ENCODE measurements at regions not wholly inside any gene's neighbourhood (a gene's known extent, or its start where the extent isn't known, plus 50 kb on each side); places are given as distances from the start of the nearest gene placed in this dataset.

DNA sequence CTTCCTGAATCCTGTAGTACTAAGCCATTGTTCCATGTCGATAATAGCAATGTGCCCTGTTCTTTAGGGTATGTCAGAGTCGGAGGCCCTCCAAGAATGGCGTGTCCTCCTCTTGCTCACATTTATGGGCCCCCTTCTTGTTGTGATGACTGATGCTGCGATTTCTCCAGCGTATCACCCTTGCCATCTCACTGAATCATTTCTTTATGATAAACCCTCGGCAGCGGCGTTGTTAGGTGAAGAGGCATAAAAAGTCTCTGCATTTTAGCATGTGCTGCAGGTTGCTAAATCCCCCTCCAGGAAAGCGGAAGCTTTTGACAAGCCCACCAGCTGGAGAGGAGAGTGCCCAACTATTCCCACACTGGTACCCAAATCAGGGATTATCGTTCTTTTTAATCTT, 1045.3 kb downstream of the BRD1 start (continued):
- TF ChIP-seq, protein P1, sequence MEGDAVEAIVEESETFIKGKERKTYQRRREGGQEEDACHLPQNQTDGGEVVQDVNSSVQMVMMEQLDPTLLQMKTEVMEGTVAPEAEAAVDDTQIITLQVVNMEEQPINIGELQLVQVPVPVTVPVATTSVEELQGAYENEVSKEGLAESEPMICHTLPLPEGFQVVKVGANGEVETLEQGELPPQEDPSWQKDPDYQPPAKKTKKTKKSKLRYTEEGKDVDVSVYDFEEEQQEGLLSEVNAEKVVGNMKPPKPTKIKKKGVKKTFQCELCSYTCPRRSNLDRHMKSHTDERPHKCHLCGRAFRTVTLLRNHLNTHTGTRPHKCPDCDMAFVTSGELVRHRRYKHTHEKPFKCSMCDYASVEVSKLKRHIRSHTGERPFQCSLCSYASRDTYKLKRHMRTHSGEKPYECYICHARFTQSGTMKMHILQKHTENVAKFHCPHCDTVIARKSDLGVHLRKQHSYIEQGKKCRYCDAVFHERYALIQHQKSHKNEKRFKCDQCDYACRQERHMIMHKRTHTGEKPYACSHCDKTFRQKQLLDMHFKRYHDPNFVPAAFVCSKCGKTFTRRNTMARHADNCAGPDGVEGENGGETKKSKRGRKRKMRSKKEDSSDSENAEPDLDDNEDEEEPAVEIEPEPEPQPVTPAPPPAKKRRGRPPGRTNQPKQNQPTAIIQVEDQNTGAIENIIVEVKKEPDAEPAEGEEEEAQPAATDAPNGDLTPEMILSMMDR (conservative IDR thresholded peaks at IDR 0.05; ENCODE audit: low read depth in 2 of 2) = no peak
- TF ChIP-seq, protein P2, sequence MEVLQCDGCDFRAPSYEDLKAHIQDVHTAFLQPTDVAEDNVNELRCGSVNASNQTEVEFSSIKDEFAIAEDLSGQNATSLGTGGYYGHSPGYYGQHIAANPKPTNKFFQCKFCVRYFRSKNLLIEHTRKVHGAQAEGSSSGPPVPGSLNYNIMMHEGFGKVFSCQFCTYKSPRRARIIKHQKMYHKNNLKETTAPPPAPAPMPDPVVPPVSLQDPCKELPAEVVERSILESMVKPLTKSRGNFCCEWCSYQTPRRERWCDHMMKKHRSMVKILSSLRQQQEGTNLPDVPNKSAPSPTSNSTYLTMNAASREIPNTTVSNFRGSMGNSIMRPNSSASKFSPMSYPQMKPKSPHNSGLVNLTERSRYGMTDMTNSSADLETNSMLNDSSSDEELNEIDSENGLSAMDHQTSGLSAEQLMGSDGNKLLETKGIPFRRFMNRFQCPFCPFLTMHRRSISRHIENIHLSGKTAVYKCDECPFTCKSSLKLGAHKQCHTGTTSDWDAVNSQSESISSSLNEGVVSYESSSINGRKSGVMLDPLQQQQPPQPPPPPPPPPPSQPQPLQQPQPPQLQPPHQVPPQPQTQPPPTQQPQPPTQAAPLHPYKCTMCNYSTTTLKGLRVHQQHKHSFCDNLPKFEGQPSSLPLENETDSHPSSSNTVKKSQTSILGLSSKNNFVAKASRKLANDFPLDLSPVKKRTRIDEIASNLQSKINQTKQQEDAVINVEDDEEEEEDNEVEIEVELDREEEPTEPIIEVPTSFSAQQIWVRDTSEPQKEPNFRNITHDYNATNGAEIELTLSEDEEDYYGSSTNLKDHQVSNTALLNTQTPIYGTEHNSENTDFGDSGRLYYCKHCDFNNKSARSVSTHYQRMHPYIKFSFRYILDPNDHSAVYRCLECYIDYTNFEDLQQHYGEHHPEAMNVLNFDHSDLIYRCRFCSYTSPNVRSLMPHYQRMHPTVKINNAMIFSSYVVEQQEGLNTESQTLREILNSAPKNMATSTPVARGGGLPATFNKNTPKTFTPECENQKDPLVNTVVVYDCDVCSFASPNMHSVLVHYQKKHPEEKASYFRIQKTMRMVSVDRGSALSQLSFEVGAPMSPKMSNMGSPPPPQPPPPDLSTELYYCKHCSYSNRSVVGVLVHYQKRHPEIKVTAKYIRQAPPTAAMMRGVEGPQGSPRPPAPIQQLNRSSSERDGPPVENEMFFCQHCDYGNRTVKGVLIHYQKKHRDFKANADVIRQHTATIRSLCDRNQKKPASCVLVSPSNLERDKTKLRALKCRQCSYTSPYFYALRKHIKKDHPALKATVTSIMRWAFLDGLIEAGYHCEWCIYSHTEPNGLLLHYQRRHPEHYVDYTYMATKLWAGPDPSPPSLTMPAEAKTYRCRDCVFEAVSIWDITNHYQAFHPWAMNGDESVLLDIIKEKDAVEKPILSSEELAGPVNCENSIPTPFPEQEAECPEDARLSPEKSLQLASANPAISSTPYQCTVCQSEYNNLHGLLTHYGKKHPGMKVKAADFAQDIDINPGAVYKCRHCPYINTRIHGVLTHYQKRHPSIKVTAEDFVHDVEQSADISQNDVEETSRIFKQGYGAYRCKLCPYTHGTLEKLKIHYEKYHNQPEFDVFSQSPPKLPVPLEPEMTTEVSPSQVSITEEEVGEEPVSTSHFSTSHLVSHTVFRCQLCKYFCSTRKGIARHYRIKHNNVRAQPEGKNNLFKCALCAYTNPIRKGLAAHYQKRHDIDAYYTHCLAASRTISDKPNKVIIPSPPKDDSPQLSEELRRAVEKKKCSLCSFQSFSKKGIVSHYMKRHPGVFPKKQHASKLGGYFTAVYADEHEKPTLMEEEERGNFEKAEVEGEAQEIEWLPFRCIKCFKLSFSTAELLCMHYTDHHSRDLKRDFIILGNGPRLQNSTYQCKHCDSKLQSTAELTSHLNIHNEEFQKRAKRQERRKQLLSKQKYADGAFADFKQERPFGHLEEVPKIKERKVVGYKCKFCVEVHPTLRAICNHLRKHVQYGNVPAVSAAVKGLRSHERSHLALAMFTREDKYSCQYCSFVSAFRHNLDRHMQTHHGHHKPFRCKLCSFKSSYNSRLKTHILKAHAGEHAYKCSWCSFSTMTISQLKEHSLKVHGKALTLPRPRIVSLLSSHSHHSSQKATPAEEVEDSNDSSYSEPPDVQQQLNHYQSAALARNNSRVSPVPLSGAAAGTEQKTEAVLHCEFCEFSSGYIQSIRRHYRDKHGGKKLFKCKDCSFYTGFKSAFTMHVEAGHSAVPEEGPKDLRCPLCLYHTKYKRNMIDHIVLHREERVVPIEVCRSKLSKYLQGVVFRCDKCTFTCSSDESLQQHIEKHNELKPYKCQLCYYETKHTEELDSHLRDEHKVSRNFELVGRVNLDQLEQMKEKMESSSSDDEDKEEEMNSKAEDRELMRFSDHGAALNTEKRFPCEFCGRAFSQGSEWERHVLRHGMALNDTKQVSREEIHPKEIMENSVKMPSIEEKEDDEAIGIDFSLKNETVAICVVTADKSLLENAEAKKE (CRISPR knock-in tag; IDR thresholded peaks at IDR 0.05) = no peak
- TF ChIP-seq CREB1 (CRISPR knock-in tag; IDR thresholded peaks at IDR 0.05; ENCODE audit: low read depth) (no peak), ZNF331 (CRISPR knock-in tag; IDR thresholded peaks at IDR 0.05; ENCODE audit: low read depth) (no peak), EZH2phosphoT487 (IDR thresholded peaks at IDR 0.05; ENCODE audit: unreplicated experiment) (no peak), EZH2 (IDR thresholded peaks at IDR 0.05; ENCODE audit: low read depth, unreplicated experiment) (no peak)

DNA sequence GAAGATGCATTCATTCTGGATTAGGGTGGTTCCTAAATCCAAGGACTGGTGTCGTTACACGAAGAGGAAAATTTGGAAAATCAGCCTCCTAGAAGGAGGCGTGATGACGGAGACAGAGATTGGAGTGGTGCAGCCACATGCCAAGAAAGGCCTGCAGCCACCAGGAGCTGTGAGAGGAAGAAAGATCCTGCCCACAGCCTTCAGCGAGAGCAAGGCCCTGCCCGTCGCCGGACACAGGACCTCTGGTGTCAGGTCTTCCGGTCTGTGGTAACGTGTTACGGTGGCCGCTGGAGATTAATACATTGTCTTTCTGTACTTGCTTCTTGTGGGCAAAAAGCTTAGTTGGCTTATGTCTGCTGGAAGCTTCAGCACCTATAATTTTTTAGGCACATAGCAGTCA, 1045.8 kb downstream of the BRD1 start:
- Histone ChIP-seq H3K27ac (ENCODE audit: low read depth) (no peak overlapping the region), H3K27me3 (ENCODE audit: insufficient read depth) (no peaks in the 10 kb centered on the region), H3K9me2 (ENCODE audit: insufficient read depth) (no peaks in the 10 kb centered on the region), H3K4me3 (no peak overlapping the region), H3K4me1 (ENCODE audit: insufficient read depth) (no peaks in the 10 kb centered on the region), H4K20me1 (replicated peaks; ENCODE audit: insufficient read depth) (no peaks in the 10 kb centered on the region), H3K79me2 (replicated peaks; ENCODE audit: insufficient read depth) (no peaks in the 10 kb centered on the region), H3K36me3 (ENCODE audit: insufficient read depth) (no peaks in the 10 kb centered on the region; the same call in 1 of the 2 replicates), H3F3A (replicated peaks; ENCODE audit: low read depth) (no peaks in the 10 kb centered on the region), H2AFZ (no peak overlapping the region), H3K4me2 (no peak overlapping the region)
- peaks cover 12% of the 10 kb centered on the region; the same call in 2 of the 3 replicates for H3K9me3 Mint-ChIP-seq
- ATAC-seq (no peak), DNase-seq (ENCODE audit: low spot score) (no peak)
- peaks cover 15% of the 10 kb centered on the region for H3K27me3 Mint-ChIP-seq (ENCODE audit: insufficient read depth, low read depth, poor library complexity)
- TF ChIP-seq POLR2AphosphoS5 (IDR thresholded peaks at IDR 0.05; ENCODE audit: low read depth) (no peak), EZH2 (IDR thresholded peaks at IDR 0.05; ENCODE audit: low read depth, unreplicated experiment) (no peak), ZNF331 (CRISPR knock-in tag; IDR thresholded peaks at IDR 0.05; ENCODE audit: low read depth) (no peak), JUNB (IDR thresholded peaks at IDR 0.05; ENCODE audit: unreplicated experiment) (no peak), STAT1 (IDR thresholded peaks at IDR 0.05; ENCODE audit: unreplicated experiment) (no peak), EZH2phosphoT487 (IDR thresholded peaks at IDR 0.05; ENCODE audit: unreplicated experiment) (no peak), NANOG (IDR thresholded peaks at IDR 0.05; ENCODE audit: borderline replicate concordance) (no peak), ZNF114 (CRISPR knock-in tag; IDR thresholded peaks at IDR 0.05) (no peak)
- TF ChIP-seq, protein P3, sequence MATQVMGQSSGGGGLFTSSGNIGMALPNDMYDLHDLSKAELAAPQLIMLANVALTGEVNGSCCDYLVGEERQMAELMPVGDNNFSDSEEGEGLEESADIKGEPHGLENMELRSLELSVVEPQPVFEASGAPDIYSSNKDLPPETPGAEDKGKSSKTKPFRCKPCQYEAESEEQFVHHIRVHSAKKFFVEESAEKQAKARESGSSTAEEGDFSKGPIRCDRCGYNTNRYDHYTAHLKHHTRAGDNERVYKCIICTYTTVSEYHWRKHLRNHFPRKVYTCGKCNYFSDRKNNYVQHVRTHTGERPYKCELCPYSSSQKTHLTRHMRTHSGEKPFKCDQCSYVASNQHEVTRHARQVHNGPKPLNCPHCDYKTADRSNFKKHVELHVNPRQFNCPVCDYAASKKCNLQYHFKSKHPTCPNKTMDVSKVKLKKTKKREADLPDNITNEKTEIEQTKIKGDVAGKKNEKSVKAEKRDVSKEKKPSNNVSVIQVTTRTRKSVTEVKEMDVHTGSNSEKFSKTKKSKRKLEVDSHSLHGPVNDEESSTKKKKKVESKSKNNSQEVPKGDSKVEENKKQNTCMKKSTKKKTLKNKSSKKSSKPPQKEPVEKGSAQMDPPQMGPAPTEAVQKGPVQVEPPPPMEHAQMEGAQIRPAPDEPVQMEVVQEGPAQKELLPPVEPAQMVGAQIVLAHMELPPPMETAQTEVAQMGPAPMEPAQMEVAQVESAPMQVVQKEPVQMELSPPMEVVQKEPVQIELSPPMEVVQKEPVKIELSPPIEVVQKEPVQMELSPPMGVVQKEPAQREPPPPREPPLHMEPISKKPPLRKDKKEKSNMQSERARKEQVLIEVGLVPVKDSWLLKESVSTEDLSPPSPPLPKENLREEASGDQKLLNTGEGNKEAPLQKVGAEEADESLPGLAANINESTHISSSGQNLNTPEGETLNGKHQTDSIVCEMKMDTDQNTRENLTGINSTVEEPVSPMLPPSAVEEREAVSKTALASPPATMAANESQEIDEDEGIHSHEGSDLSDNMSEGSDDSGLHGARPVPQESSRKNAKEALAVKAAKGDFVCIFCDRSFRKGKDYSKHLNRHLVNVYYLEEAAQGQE (IDR thresholded peaks at IDR 0.05; ENCODE audit: unreplicated experiment) = no peak
- TF ChIP-seq, protein P4, sequence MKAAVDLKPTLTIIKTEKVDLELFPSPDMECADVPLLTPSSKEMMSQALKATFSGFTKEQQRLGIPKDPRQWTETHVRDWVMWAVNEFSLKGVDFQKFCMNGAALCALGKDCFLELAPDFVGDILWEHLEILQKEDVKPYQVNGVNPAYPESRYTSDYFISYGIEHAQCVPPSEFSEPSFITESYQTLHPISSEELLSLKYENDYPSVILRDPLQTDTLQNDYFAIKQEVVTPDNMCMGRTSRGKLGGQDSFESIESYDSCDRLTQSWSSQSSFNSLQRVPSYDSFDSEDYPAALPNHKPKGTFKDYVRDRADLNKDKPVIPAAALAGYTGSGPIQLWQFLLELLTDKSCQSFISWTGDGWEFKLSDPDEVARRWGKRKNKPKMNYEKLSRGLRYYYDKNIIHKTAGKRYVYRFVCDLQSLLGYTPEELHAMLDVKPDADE (IDR thresholded peaks at IDR 0.05) = no peak
- no peak overlapping the region for H3K4me3 Mint-ChIP-seq
- peaks cover 3% of the 10 kb centered on the region; the same call in 1 of the 3 replicates for H3K36me3 Mint-ChIP-seq (ENCODE audit: low read depth)
- no peak overlapping the region for H3K27ac Mint-ChIP-seq
- H3K4me1 Mint-ChIP-seq = peaks cover 22% of the 10 kb centered on the region

Data from GM23338 (cell line).